Stimulated activated CD4-positive, alpha-beta T cell treated with anti-CD3 and anti-CD28 coated beads, TNF-alpha, amount 100 ng/mL, for 24 hours (primary cell): ENCODE measurements at regions not wholly inside any gene's neighbourhood (a gene's known extent, or its start where the extent isn't known, plus 50 kb on each side); places are given as distances from the start of the nearest gene placed in this dataset.

Experiments
- DNase-seq, 3 experiments: peaks; one replicate each; pipeline ENCODE4 v3.0.0-alpha.2; 2020; ENCODE audit warnings: low read depth in 3 of 3

GRCh38 chr5:103927739-103928138, 365.1 kb upstream of the NUDT12 start:
- DNase-seq: no peak

- no peak for DNase-seq
These were observed 361.1 kb upstream of the NUDT12 start for GRCh38 chr5:103923616-103924168.

GRCh38 chr5:103919506-103919905, 356.9 kb upstream of the NUDT12 start:
- no peak for DNase-seq

GRCh38 chr5:103918668-103919367, 356.2 kb upstream of the NUDT12 start:
- DNase-seq: no peak

GRCh38 chr5:103915081-103915480, 352.5 kb upstream of the NUDT12 start:
- no peak for DNase-seq

GRCh38 chr5:103910786-103911185, 348.2 kb upstream of the NUDT12 start:
- no peak for DNase-seq

GRCh38 chr5:103910011-103910410, 347.4 kb upstream of the NUDT12 start:
- no peak for DNase-seq

GRCh38 chr5:103909391-103909790, 346.8 kb upstream of the NUDT12 start:
- no peak for DNase-seq

GRCh38 chr5:103908336-103909080, 345.9 kb upstream of the NUDT12 start:
- DNase-seq: no peak

- DNase-seq: no peak
These were observed 344.4 kb upstream of the NUDT12 start for GRCh38 chr5:103907001-103907400.

GRCh38 chr5:103904651-103905050, 342.1 kb upstream of the NUDT12 start:
- no peak for DNase-seq

GRCh38 chr5:103902893-103903292, 340.3 kb upstream of the NUDT12 start:
- DNase-seq: no peak

GRCh38 chr5:103901885-103902284, 339.3 kb upstream of the NUDT12 start:
- no peak for DNase-seq

GRCh38 chr5:103896593-103896992, 334.0 kb upstream of the NUDT12 start:
- DNase-seq: no peak

GRCh38 chr5:103895738-103896137, 333.1 kb upstream of the NUDT12 start:
- no peak for DNase-seq

GRCh38 chr5:103894882-103895281, 332.3 kb upstream of the NUDT12 start:
- DNase-seq: no peak

GRCh38 chr5:103891151-103891550, 328.6 kb upstream of the NUDT12 start:
- no peak for DNase-seq

- DNase-seq: no peak
These were observed 327.7 kb upstream of the NUDT12 start for GRCh38 chr5:103890313-103890712.

GRCh38 chr5:103889500-103890209, 327.1 kb upstream of the NUDT12 start:
- DNase-seq: no peak

- DNase-seq: no peak
These were observed 324.2 kb upstream of the NUDT12 start for GRCh38 chr5:103886826-103887225.

- DNase-seq: no peak
These were observed 320.6 kb upstream of the NUDT12 start for GRCh38 chr5:103883143-103883542.

- DNase-seq: no peak
These were observed 319.0 kb upstream of the NUDT12 start for GRCh38 chr5:103881560-103881959.
